ENCODE measurements at regions not wholly inside any gene's neighbourhood (a gene's known extent, or its start where the extent isn't known, plus 50 kb on each side); places are given as distances from the start of the nearest gene placed in this dataset.
A peak's percentile ranks its signal among the peaks of the same experiment; 100 is the strongest.

DNA sequence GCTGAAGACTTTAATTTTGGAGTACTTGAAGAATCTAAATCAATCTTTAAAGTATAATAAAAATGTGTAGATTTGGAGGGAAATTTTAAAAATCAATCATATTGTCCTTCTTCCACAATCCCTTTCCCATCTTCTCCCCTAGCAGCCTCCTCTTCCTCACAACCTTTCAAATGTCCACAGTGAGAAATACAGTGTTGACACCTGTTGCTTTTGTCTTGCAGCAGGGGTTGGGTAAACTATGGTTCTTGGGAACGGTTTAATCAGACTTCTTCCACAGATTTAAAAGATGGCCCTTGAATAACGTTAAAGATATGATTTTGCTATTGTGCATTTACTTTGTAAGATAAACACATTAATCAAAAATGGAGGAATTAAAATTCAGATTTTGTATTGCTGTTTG is 113.8 kb upstream of the SLC1A4 start (continued):
- TF ChIP-seq, protein P1, sequence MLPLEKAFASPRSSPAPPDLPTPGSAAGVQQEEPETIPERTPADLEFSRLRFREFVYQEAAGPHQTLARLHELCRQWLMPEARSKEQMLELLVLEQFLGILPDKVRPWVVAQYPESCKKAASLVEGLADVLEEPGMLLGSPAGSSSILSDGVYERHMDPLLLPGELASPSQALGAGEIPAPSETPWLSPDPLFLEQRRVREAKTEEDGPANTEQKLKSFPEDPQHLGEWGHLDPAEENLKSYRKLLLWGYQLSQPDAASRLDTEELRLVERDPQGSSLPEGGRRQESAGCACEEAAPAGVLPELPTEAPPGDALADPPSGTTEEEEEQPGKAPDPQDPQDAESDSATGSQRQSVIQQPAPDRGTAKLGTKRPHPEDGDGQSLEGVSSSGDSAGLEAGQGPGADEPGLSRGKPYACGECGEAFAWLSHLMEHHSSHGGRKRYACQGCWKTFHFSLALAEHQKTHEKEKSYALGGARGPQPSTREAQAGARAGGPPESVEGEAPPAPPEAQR (CRISPR knock-in tag; IDR thresholded peaks at IDR 0.05) = no peak
- TF ChIP-seq ZNF232 (CRISPR knock-in tag; IDR thresholded peaks at IDR 0.05) = no peak
- no peak for TF ChIP-seq ZNF671 (CRISPR knock-in tag; IDR thresholded peaks at IDR 0.05)
- no peak for TF ChIP-seq GRHL2 (CRISPR knock-in tag; IDR thresholded peaks at IDR 0.05; ENCODE audit: insufficient replicate concordance, severe bottlenecking)
- TF ChIP-seq, protein P2, sequence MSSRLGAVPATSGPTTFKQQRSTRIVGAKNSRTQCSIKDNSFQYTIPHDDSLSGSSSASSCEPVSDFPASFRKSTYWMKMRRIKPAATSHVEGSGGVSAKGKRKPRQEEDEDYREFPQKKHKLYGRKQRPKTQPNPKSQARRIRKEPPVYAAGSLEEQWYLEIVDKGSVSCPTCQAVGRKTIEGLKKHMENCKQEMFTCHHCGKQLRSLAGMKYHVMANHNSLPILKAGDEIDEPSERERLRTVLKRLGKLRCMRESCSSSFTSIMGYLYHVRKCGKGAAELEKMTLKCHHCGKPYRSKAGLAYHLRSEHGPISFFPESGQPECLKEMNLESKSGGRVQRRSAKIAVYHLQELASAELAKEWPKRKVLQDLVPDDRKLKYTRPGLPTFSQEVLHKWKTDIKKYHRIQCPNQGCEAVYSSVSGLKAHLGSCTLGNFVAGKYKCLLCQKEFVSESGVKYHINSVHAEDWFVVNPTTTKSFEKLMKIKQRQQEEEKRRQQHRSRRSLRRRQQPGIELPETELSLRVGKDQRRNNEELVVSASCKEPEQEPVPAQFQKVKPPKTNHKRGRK (CRISPR knock-in tag; IDR thresholded peaks at IDR 0.05; ENCODE audit: borderline replicate concordance) = no peak
- TF ChIP-seq TEAD1 (CRISPR knock-in tag; IDR thresholded peaks at IDR 0.05) = no peak

DNA sequence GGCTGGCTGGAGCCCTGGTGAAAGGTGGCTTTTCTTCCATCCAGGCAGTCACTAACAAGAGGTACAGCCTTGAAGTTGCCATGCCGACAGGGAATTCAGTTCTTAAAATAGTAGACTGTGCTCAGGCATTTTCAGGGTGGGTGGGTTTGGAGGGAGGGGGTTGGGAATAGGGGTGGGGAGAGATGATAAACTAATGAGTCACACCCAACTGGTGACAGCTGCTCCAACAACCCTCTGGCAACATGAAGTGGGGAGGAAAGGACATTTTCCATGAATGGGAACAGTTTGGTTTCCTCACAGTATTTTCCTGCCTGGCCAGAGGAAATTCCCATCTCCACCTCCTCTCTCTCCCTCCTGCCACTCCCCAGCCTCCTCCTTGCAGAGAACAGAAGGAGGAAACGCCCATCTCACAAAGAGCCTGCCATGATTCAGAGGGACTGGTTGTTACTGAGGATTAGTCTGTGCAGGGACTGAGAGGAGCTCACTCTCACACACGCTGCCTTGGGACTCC is 113.0 kb upstream of the SLC1A4 start:
- Mint-ChIP-seq H3K36me3 (no peaks in the 10 kb centered on the region), H3K9me3 (no peaks in the 10 kb centered on the region), H3K27ac (peak overlapping the region; percentile 81; the same call in 1 of the 2 replicates), H3K4me3 (no peak overlapping the region), H3K27me3 (ENCODE audit: low read depth) (no peaks in the 10 kb centered on the region), H3K4me1 (peaks cover 36% of the 10 kb centered on the region)
- peak; percentile 65 for ATAC-seq
- ChIA-PET POLR2A (no interaction called here), CTCF (interaction anchor here (0.6 to 1.0 kb wide), 5 partner anchors 42 to 257 kb away, joined by 3 to 5 read pairs (median 4); no protein-coding TSS in a partner anchor)
- DNase-seq (ENCODE audit: low spot score) = peak; percentile 24
- no peak for TF ChIP-seq SMAD3 (CRISPR knock-in tag; IDR thresholded peaks at IDR 0.05; ENCODE audit: borderline replicate concordance)
- TF ChIP-seq, protein P3, sequence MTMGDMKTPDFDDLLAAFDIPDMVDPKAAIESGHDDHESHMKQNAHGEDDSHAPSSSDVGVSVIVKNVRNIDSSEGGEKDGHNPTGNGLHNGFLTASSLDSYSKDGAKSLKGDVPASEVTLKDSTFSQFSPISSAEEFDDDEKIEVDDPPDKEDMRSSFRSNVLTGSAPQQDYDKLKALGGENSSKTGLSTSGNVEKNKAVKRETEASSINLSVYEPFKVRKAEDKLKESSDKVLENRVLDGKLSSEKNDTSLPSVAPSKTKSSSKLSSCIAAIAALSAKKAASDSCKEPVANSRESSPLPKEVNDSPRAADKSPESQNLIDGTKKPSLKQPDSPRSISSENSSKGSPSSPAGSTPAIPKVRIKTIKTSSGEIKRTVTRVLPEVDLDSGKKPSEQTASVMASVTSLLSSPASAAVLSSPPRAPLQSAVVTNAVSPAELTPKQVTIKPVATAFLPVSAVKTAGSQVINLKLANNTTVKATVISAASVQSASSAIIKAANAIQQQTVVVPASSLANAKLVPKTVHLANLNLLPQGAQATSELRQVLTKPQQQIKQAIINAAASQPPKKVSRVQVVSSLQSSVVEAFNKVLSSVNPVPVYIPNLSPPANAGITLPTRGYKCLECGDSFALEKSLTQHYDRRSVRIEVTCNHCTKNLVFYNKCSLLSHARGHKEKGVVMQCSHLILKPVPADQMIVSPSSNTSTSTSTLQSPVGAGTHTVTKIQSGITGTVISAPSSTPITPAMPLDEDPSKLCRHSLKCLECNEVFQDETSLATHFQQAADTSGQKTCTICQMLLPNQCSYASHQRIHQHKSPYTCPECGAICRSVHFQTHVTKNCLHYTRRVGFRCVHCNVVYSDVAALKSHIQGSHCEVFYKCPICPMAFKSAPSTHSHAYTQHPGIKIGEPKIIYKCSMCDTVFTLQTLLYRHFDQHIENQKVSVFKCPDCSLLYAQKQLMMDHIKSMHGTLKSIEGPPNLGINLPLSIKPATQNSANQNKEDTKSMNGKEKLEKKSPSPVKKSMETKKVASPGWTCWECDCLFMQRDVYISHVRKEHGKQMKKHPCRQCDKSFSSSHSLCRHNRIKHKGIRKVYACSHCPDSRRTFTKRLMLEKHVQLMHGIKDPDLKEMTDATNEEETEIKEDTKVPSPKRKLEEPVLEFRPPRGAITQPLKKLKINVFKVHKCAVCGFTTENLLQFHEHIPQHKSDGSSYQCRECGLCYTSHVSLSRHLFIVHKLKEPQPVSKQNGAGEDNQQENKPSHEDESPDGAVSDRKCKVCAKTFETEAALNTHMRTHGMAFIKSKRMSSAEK (CRISPR knock-in tag; IDR thresholded peaks at IDR 0.05; ENCODE audit: borderline replicate concordance) = no peak

DNA sequence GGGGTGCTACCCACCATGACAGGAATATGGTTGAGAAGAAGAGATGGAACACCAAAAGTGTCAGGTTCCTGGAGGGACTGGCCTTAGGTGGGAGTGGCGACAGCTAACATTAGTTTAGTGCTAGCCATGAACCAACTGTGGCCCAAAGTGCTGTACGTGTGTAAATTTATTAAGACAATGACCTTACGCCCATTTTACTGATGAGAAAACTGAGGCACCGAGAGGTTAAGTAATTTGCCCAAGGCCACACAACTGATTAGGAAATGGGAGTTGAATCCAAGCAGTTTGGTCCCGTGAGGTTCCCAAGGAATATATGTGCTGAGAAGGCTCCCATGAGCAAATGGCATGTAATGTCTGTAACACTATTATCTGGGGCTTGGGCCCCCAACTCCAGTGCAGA is 109.5 kb upstream of the SLC1A4 start:
- Mint-ChIP-seq H3K9me3 (peaks cover 5% of the 10 kb centered on the region; the same call in 1 of the 2 replicates), H3K4me1 (peaks cover 37% of the 10 kb centered on the region), H3K27me3 (ENCODE audit: low read depth) (no peaks in the 10 kb centered on the region; the same call in 1 of the 2 replicates), H3K36me3 (no peaks in the 10 kb centered on the region), H3K4me3 (no peak overlapping the region), H3K27ac (no peak overlapping the region)
- POLR2A ChIA-PET = no interaction called here
- CTCF ChIA-PET = no interaction called here
- TF ChIP-seq, protein P1 (CRISPR knock-in tag; IDR thresholded peaks at IDR 0.05) = no peak
- TF ChIP-seq ATF1 (CRISPR knock-in tag; IDR thresholded peaks at IDR 0.05) = no peak
- TF ChIP-seq, protein P4, sequence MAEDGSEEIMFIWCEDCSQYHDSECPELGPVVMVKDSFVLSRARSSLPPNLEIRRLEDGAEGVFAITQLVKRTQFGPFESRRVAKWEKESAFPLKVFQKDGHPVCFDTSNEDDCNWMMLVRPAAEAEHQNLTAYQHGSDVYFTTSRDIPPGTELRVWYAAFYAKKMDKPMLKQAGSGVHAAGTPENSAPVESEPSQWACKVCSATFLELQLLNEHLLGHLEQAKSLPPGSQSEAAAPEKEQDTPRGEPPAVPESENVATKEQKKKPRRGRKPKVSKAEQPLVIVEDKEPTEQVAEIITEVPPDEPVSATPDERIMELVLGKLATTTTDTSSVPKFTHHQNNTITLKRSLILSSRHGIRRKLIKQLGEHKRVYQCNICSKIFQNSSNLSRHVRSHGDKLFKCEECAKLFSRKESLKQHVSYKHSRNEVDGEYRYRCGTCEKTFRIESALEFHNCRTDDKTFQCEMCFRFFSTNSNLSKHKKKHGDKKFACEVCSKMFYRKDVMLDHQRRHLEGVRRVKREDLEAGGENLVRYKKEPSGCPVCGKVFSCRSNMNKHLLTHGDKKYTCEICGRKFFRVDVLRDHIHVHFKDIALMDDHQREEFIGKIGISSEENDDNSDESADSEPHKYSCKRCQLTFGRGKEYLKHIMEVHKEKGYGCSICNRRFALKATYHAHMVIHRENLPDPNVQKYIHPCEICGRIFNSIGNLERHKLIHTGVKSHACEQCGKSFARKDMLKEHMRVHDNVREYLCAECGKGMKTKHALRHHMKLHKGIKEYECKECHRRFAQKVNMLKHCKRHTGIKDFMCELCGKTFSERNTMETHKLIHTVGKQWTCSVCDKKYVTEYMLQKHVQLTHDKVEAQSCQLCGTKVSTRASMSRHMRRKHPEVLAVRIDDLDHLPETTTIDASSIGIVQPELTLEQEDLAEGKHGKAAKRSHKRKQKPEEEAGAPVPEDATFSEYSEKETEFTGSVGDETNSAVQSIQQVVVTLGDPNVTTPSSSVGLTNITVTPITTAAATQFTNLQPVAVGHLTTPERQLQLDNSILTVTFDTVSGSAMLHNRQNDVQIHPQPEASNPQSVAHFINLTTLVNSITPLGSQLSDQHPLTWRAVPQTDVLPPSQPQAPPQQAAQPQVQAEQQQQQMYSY (CRISPR knock-in tag; IDR thresholded peaks at IDR 0.05) = no peak
- DNase-seq (ENCODE audit: low spot score) (no peak), ATAC-seq (no peak)

All from WTC11 (cell line).